ENCODE measurements at regions not wholly inside any gene's neighbourhood (a gene's known extent, or its start where the extent isn't known, plus 50 kb on each side); places are given as distances from the start of the nearest gene placed in this dataset.

DNA sequence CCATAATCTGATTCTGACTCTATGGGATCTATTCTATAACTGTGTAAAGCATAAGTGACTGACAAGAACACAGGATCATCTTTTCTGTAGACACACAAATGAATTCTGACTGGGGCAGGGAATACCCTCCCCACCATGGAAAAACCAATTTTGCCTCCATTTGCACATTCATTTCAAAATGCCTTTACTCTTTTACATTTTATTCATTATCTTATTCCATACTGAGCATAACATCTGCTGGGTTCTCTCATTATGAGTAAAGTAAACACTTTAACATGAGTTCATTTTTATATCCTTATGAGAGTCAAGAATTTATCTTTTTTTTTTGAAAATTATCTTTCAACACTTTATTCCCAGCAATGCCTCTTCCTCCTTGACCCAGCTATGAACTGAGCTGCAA, 163.5 kb downstream of the RNF152 start:
- no peak for DNase-seq (ENCODE audit: low read depth in 2 of 2, low spot score in 1 of 2)

DNA sequence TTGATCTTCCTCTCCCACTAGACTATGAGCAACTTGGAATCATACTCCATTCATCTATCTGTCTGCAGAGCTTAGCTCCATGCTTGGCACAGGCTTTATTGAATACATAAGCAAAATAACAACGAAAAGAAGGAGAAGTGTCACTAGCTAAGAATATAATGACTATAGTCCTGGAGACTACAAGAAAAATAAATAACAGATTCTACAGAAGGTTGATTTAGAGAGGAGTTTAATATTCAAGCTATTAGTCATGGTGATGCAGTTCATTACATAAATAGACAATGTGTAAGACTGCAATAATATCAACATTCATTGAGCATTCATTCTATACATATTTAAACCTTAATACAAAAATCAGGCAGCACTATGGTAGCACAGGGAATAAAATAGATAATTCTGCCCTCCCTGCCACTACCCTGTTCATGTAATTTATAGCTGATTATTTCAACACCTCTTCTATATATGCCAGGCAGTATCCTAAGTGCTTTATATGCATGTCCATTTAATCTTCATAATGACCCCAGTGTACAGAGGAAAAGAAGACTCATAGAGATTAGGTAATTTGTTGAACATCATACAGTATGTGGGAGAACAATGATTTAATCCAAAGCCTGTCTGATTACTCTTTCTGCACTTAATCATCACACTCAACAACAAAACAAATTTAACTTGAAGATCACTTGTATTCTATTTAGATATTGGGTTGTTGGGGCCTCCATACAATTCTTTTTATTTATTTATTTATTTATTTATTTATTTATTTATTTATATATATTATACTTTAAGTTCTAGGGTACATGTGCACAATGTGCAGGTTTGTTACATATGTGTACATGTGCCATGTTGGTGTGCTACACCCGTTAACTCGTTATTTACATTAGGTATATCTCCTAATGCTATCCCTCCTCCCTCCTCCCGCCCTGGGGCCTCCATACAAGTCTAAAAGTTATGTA, 165.3 kb downstream of the RNF152 start:
- no peak for DNase-seq (ENCODE audit: low read depth in 2 of 2, low spot score in 1 of 2)

DNA sequence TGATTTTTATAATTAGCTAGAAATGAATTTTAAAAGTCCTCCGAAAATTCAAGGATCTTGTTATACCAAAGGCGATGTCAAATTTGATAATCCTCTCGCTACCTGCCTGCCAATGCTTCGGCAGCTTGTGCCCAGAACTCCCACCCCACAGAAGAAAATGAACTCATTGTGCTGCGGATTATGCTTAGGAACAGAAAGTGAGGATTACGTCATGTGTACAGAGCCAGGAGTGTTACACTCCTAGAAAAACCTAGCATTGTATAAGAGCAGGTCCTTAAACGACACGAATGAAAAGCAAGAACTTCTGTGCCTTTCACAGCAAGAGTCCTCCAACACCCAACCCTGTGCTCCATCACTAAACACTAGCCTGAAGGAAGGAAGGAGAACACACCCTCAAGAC, 168.3 kb downstream of the RNF152 start:
- no peak for DNase-seq (ENCODE audit: low read depth in 2 of 2, low spot score in 1 of 2)

DNA sequence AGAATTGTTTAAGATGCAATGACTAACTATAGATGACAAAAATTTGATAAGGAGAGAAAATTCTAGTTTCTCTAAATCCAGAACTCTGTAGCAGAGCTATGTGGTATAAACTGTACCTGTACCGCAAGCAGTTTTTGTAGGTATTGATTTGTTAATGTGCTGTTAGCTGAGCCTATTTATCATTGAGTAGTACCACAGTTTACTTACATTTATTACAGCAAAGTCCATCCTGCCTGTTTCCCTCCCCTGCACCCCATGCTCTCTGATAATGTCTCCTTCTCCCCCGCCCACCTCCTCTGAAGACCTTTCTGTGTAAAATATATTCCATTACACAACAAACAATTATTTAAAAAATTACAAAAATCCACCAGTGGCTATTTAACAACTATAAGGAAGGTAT, 170.6 kb downstream of the RNF152 start:
- DNase-seq (ENCODE audit: low read depth in 2 of 2, low spot score in 1 of 2) = no peak

DNA sequence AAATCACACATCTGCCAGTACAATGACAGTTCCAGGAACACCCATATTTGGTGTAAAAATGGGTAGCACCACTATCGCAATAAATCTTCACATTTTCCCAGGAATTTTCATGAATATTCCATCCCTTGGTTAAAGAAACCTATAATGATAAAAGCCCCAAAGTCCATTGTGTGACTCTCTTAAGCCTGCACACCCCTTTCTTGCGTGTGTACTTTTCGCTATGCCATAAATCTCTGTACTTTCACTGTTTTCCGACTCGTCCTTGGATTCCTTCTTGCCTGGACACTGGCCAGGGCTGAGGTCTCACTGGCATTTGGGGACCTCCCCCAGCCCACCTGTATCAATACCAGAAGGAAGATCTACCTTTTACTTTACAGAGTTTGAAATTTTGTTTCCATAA, 172.3 kb downstream of the RNF152 start:
- DNase-seq (ENCODE audit: low read depth in 2 of 2, low spot score in 1 of 2) = no peak

DNA sequence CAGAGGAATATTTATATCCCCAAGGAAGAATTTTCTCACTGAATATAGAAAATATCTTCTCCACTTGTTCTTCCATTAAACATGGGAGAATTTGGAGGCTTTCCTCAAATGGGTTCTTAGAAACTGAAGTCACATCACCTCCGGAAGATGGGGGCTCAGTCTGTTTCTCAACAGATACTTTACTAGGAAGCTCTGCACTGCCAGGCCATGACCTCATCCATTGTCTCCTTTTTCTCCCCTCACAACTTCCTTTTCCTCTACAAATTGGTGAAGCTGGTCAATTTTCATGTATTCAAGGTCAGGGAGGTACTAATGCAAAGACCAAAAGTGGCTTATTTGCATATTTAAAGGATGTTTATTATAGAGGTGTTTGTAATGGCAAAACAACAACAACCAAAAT, 173.1 kb downstream of the RNF152 start:
- DNase-seq (ENCODE audit: low read depth in 2 of 2, low spot score in 1 of 2) = no peak

DNA sequence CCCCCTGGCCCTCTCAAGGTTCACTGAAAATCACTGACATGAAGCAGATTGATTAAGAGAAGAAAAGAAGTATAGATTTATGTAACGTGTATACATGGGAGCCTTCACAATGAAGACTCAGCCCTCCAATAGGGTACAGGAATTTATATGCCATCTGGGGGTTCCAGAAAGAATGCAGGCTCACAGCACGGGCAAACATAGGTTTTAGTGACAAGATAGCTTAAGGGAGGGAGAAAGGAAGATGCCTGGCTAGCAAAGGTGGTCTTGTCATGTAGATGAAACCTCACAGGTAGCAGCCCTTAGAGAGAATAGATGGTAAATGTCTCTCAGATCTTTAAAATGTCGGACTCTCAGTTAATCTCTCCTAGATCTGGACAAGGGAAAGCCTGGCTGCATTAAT, 173.9 kb downstream of the RNF152 start:
- DNase-seq (ENCODE audit: low read depth in 2 of 2, low spot score in 1 of 2) = no peak

DNA sequence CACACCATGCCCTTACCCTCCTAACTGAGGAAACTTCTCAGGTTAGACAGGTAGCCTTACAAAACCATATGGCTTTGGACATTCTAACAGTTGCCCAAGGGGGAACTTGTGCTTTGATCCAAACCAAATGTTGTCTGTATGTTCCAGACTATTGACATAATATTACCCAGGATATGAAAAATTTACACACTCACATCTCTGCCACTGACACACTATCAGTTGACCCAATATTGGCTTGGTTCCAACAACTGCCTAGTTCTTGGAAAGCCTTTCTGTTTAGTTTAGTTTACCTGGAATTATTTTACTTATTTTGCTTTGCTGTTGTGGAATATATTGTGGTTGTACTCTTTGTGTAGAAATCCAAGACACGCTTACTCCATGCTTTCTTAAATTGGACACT, 178.4 kb downstream of the RNF152 start:
- no peak for DNase-seq (ENCODE audit: low read depth in 2 of 2, low spot score in 1 of 2)

DNA sequence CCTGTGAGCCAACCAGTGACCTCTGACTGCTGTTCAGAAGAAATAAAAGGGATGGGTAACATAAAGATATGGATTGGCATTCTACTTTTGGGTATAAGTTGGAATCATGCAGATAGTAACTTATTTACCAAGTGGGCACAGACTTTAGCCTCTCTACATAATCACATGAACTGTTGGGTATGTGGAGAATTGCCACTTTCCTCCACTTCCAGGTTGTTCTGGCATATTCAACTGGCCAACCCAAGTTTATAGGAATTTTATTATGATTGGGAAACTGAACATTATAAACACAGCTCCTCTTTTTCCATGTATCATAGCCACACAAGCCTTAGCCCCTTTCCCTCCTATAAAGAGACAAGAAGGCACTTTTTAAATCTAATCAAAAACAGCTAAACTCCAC, 179.3 kb downstream of the RNF152 start:
- no peak for DNase-seq (ENCODE audit: low read depth in 2 of 2, low spot score in 1 of 2)

DNA sequence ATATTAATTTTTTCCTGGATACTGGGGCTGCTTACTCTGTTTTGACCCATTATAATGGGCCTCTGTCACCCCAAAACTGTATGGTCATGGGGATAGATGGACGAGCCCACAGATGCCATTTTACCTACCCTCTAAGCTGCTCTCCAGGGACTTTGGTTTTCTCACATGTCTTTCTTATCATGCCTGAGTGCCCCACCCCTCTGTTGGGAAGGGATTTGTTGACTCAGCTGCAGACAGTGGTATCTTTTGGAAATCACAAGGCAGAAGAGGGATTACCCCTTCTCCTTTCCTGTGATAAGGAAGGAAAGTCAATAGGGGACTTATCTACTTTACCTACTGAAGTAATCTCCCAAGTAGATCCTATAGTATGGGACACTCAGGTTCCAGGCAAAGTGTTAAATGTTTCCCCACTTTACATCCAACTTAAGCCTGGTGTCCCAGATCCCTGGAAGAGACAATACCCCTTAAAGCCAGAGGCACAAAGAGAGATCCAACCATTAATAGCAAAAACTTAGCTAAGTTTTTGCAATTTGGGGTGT, 182.7 kb downstream of the RNF152 start:
- no peak for DNase-seq (ENCODE audit: low read depth in 2 of 2, low spot score in 1 of 2)

DNA sequence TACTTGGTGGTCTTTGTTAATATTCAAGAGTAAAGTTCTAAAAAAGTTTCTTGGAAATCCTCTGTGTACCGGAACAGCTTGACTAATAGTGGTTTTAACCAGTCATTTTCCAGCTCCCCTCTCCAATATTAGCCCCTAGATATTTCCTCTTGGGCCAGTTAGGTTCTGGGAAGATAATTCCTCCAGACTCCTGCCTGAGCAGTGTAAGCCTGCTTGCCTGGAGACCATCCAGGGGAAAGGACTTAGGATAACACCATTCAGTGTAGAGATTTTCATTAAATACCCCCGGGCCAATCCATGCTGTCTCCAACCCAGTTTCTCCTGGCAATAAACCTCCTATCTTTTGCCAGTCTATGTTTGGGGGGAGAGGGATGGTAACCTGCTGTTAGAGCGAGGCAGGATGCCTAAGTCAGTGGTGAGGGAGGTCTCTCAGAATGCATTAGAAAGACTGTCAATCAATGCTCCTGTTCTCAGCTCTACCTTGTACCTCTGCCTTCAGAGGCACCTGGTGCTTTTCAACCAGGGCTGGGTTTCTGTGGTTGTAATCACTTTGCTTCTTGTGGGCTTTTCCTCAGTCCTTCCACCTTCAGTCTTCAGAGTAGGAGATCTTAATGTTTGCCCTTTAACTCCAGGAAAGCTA, 186.4 kb downstream of the RNF152 start:
- DNase-seq (ENCODE audit: low read depth in 2 of 2, low spot score in 1 of 2) = no peak

DNA sequence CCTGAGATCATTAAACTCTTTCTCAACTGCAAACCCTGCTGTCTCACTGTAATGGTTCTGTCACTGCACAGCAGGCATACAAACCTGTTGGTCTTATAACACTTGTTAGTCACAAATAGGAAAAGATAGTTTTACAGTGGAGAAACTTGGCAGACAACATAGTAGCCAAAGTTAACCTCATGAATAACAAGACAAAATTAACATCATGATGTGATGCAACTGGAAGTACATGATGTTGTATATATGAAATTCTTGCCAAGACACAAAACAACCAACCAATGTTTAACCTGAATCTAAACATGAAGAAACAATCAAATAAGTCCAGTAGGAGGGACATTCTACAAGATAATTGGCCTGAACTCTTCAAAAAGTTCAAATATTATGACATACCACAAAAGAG, 189.3 kb downstream of the RNF152 start:
- DNase-seq (ENCODE audit: low read depth in 2 of 2, low spot score in 1 of 2) = no peak

DNA sequence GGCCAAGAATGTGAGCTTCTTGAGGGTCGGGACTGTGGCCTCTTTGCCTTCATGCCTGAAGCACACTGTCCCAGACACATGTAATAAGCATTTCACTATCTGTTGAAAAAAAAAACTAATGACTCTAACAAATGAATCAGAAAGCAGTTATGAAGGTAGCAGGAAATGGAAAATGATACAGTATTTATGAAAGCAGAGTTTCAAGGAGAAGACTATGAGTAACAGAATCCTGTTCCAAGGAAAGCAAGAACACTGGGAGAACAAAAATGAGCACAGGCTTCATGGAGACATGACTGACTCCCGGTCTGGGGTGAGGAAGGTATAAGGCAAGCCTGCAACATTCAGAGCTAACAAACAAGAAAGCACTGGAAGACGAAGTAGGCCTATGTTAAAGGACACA, 190.8 kb downstream of the RNF152 start:
- no peak for DNase-seq (ENCODE audit: low read depth in 2 of 2, low spot score in 1 of 2)

DNA sequence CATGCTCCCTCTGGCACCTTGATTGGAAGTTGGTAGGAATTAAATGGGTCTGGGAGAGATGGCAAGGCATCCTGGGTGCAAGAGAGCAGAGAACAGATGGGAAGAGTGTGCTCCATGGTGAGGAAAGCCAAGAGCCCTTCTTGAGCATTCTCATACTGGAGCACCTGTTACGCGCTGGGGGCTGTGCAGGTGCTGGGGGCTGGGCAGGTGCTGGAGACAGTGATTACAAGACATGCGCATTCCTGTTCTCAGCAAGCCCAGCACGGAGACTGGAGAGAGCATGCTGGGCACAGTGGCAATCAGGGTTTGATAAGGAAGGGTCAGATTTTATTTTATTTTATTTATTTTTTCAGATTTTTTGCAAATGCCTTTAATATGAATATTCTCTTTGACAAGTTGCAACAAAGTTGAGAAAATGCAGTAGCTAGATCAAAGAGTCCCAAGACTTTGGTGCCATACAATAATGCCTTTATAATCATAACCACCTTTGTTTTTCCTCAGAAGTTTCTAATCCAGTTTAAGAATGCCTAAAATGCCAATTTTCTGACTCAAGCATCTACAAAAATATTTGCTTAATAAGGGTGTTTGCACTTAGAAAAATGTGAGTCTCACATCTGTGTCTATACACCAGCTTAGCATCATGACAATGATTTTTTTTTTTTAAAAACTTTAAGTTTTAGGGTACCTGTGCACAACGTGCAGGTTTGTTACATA, 193.3 kb downstream of the RNF152 start:
- no peak for DNase-seq (ENCODE audit: low read depth in 2 of 2, low spot score in 1 of 2)

DNA sequence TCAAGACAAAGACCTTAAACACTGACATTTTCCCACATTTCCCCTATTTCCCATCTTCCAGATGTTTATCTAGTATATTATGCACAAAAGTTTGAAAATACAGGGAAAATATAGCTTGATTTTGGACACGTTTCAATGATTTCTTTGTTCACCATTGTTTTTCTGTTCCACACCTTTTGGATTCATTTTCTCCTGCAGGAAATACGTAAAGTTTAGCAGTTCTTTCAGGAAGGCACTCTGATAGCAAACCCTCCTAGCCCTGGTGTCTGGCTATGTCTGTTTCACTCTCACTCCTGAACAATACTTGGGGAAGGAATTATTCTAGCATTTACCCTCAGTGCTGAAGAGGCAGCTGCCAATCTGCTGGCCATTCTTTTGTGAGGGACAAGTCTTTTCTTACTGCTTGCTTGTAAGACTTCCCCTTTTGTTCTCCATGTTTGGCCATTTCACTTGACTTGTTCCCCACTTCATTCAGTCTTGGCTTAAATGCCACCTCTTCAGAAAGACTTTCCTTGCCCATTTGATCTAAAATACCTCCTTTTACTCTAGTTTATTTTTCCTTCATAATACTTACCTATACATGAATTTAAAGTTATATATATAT, 195.4 kb downstream of the RNF152 start:
- no peak for DNase-seq (ENCODE audit: low read depth in 2 of 2, low spot score in 1 of 2)

DNA sequence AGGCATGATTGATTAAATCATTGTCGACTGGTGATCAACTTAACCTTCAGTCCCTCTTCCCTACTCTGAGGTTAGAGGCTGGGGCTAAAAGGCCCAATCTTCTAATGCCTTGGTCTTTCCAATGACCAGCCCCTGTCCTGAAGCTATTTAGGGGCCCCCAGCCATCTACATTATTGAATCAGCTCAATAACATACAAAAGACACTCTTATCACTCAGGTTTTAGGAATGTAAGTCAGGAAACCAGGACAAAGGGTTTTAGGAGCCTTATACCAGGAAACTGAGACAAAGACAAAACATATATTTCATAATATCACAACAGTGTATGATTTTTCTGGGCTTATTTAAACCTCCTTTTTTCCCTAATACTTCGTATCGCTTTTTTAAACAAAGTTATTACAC, 198.6 kb downstream of the RNF152 start:
- DNase-seq (ENCODE audit: low read depth in 2 of 2, low spot score in 1 of 2) = no peak

DNA sequence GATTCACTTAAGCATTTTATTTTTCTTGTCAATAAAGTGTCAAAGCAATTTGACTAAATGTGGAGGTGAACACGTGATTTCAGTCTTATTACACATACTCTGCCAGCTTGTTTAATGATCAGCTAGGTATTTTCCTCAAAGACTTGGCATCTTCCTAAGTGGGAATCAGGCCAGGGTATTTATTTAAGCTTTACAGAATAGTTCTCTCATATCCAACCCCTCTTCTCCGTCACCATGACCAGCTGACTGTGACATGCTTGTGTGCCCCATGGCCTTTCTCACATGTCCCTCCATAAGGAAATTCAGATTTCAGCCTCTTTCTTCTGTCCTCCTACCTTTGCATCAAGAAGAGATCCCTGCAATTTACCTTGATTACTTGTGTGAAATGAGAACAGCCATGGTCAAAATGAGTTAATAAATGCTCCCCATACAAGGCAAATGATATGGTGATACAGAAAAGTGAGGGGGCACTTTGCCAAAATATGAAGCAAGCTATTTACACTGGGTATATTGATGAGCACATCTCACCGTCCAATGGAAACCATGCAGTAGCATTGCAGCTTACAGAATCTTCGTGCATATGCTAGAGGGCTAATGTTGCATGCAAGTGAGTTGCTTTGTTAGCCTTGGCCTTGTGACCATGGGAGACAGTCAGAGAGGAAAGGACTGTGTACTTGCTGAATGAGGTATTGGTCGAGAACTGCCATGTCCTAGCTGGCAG, 202.2 kb downstream of the RNF152 start:
- DNase-seq (ENCODE audit: low read depth in 2 of 2, low spot score in 1 of 2) = no peak

DNA sequence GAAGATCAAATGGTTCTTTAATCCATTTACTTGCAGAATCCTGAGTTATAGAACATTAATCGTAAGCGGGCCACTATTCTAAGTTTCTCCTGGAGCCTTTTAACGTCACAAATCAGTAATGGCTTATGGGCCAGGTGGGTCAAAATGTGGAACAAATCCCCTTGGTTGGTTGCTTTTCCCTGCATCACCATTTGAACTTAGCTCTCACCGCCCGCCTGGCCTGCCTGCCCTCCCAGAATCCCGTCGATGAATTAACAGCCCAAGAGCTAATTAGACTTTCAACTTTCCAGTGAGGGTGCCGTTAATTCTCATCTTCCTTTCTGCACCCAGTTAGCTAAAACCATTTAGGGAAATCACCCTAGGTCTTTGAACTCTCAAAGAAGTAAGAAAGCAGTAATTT, 205.5 kb downstream of the RNF152 start:
- DNase-seq (ENCODE audit: low read depth in 2 of 2, low spot score in 1 of 2) = no peak

DNA sequence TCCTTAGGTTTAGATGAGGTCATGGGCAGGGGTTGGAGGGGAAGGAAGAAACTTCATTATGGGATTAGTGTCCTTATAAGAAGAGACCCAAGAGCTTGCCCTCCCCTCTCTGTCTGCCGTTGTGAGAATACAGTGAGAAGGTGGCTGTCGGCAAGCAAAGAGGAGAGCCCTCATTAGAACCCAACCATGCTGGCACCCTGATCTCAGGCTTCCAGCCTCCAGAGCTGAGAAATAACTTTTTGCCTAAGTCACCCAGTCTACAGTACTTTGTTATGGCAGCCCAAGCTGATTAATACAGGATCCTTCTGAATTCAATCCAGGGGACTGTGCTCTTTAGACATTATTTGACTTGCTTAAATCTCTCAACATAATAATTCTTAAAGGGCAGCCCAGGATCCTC, 209.0 kb downstream of the RNF152 start:
- DNase-seq (ENCODE audit: low read depth in 2 of 2, low spot score in 1 of 2) = no peak

DNA sequence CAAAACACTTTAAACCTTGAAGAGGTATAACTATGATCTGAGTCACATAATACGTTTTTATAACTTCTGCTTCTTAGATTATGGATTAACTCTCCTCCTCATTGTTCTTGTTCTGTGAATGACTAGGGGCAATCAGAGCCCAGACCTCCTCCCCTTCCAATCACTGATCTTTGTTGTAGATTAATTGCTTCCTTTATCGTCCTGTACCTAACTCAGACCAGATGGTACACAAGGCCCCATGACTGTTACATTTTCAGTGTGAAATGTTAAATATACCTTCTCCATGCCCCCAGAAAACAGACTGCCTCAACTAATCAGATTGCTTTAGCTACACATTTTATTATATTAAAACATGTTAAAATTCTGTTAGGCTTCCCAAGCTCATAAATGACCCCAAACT, 211.7 kb downstream of the RNF152 start:
- DNase-seq (ENCODE audit: low read depth in 2 of 2, low spot score in 1 of 2) = no peak

DNA sequence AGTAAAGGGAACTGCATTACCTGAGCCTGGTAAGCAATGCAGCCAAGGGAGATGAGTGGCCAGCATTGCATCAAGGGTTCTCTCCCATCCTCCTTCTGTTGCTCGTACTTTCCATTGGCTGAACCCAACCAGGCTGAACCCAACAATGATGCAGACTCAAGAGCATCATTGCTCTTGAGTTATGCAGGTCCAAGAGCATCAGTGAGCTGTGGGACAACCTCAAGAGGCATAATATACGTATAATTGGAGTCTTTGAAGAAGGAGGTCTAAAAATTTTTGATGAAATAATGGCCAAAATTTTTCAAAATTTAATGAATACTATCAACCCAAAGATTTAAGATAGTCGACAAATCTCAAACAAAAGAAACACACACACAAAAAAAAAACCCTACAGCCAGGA, 213.0 kb downstream of the RNF152 start:
- DNase-seq (ENCODE audit: low read depth in 2 of 2, low spot score in 1 of 2) = no peak
